ENCODE measurements at regions not wholly inside any gene's neighbourhood (a gene's known extent, or its start where the extent isn't known, plus 50 kb on each side); places are given as distances from the start of the nearest gene placed in this dataset.

GRCh38 chr2:228798458-228799207 lies 472.5 kb downstream of the PID1 start:
- TF ChIP-seq, protein P1, sequence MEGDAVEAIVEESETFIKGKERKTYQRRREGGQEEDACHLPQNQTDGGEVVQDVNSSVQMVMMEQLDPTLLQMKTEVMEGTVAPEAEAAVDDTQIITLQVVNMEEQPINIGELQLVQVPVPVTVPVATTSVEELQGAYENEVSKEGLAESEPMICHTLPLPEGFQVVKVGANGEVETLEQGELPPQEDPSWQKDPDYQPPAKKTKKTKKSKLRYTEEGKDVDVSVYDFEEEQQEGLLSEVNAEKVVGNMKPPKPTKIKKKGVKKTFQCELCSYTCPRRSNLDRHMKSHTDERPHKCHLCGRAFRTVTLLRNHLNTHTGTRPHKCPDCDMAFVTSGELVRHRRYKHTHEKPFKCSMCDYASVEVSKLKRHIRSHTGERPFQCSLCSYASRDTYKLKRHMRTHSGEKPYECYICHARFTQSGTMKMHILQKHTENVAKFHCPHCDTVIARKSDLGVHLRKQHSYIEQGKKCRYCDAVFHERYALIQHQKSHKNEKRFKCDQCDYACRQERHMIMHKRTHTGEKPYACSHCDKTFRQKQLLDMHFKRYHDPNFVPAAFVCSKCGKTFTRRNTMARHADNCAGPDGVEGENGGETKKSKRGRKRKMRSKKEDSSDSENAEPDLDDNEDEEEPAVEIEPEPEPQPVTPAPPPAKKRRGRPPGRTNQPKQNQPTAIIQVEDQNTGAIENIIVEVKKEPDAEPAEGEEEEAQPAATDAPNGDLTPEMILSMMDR (IDR thresholded peaks at IDR 0.05) = no peak
- no peak for TF ChIP-seq POLR2A (IDR thresholded peaks at IDR 0.05)
